GM19468 (cell line): ENCODE measurements at regions not wholly inside any gene's neighbourhood (a gene's known extent, or its start where the extent isn't known, plus 50 kb on each side); places are given as distances from the start of the nearest gene placed in this dataset.

ENCODE experiments used
- ATAC-seq: cut with Tn5 transposase; IDR thresholded peaks from one replicate; pipeline ENCODE4 v1.9.1; 2021; ENCODE audit warnings: mild to moderate bottlenecking, moderate library complexity, moderate number of reproducible peaks; ENCODE audit not compliant: unreplicated experiment; ENCODE audit errors: extremely low read depth

- no peak for ATAC-seq
These were observed 490.5 kb upstream of the NR2F2 start for GRCh38 chr15:95840004-95840403.

- ATAC-seq, result no peak
These were observed 489.6 kb upstream of the NR2F2 start for GRCh38 chr15:95840855-95841254.

GRCh38 chr15:95842576-95842975, 487.9 kb upstream of the NR2F2 start:
- ATAC-seq, result no peak

- ATAC-seq, result no peak
These were observed 487.1 kb upstream of the NR2F2 start for GRCh38 chr15:95843241-95843910.

- ATAC-seq, result no peak
These were observed 484.5 kb upstream of the NR2F2 start for GRCh38 chr15:95845862-95846515.

GRCh38 chr15:95848126-95848525, 482.4 kb upstream of the NR2F2 start:
- ATAC-seq, result no peak

- ATAC-seq, result no peak
These were observed 479.7 kb upstream of the NR2F2 start for GRCh38 chr15:95850837-95851236.

GRCh38 chr15:95853350-95853749, 477.1 kb upstream of the NR2F2 start:
- ATAC-seq, result no peak

- ATAC-seq, result no peak
These were observed 473.3 kb upstream of the NR2F2 start for GRCh38 chr15:95857124-95857757.

- no peak for ATAC-seq
These were observed 472.7 kb upstream of the NR2F2 start for GRCh38 chr15:95857758-95858157.

GRCh38 chr15:95860406-95860805, 470.1 kb upstream of the NR2F2 start:
- ATAC-seq, result no peak

- ATAC-seq, result no peak
These were observed 466.0 kb upstream of the NR2F2 start for GRCh38 chr15:95864467-95864886.

GRCh38 chr15:95865330-95865739, 465.2 kb upstream of the NR2F2 start:
- no peak for ATAC-seq

- no peak for ATAC-seq
These were observed 463.6 kb upstream of the NR2F2 start for GRCh38 chr15:95866711-95867440.

GRCh38 chr15:95868450-95868849, 462.1 kb upstream of the NR2F2 start:
- no peak for ATAC-seq

GRCh38 chr15:95868970-95869369, 461.5 kb upstream of the NR2F2 start:
- no peak for ATAC-seq

GRCh38 chr15:95869920-95870319, 460.6 kb upstream of the NR2F2 start:
- ATAC-seq, result no peak

GRCh38 chr15:95872366-95872771, 458.1 kb upstream of the NR2F2 start:
- no peak for ATAC-seq

GRCh38 chr15:95874637-95875036, 455.9 kb upstream of the NR2F2 start:
- no peak for ATAC-seq

- no peak for ATAC-seq
These were observed 455.3 kb upstream of the NR2F2 start for GRCh38 chr15:95875121-95875643.
